HCT116 (cell line): ENCODE measurements at regions not wholly inside any gene's neighbourhood (a gene's known extent, or its start where the extent isn't known, plus 50 kb on each side); places are given as distances from the start of the nearest gene placed in this dataset.

Experiments
- ATAC-seq: fragments of 200-7000 bp; cut with Tn5 transposase; 2 replicates; pipeline ENCODE4 v1.9.1; 2020; ENCODE audit warnings: mild to moderate bottlenecking, moderate library complexity
- BruUV-seq: library from RNA; stranded (reverse); fragments of 400-500 nt; replicated peaks from 2 replicates; lab custom pipeline; 2021; lab: Mats Ljungman, UMichigan
- CTCF ChIA-PET: fragments of 300-600 bp; sonication (Branson Sonifier 250); formaldehyde crosslinking; loops from one replicate; lab custom pipeline; 2021; ENCODE audit warnings: antibody characterized with exemption; lab: Charles Lee
- POLR2A ChIA-PET: fragments of 300-600, 350-600 bp; sonication (Branson Sonifier 250); formaldehyde crosslinking; loops from one replicate; lab custom pipeline; 2021; ENCODE audit warnings: antibody characterized with exemption; lab: Charles Lee
- RAD21 ChIA-PET, 2 experiments: fragments of 300-600 bp; sonication (Branson Sonifier 250); formaldehyde crosslinking; loops; one replicate each; lab custom pipeline; 2023; ENCODE audit warnings: low total read pairs in 2 of 2; ENCODE audit not compliant: uncharacterized antibody in 2 of 2, unreplicated experiment in 2 of 2, low non-redundant PET in 1 of 2; lab: Charles Lee
- DNase-seq: peaks from one replicate; pipeline ENCODE4 v3.0.0-alpha.2; 2010; ENCODE audit warnings: low read depth, low spot score
- H2AFZ ChIP-seq: fragments of 200-600 bp; shearing (Covaris generic), sonication (generic); 2 replicates; pipeline ENCODE4 v1.6.1; 2017; ENCODE audit warnings: low read depth, mixed run types, mixed read lengths, antibody characterized with exemption, low read length; ENCODE audit not compliant: poor library complexity, severe bottlenecking
- H3K27ac ChIP-seq: 2 replicates; pipeline ENCODE4 v1.5.1; 2012; ENCODE audit warnings: low read depth, low read length
- H3K27me3 ChIP-seq: fragments of 200-600 bp; sonication (generic); 2 replicates; pipeline ENCODE4 v1.6.1; 2016; ENCODE audit warnings: mixed run types, low read length, mixed read lengths; ENCODE audit not compliant: insufficient read depth
- H3K36me3 ChIP-seq, 2 experiments: fragments of 200-500 bp in 1 of 2; fragments of 200-600 bp in 1 of 2; sonication (Bioruptor generic) in 1 of 2; sonication (generic) in 1 of 2; 2 replicates each; pipeline versions ENCODE4 v1.5.1 to v1.6.1; 2014 to 2016; ENCODE audit warnings: low read length in 2 of 2, inconsistent platforms in 1 of 2, mixed read lengths in 1 of 2, mixed run types in 1 of 2; ENCODE audit not compliant: insufficient read depth in 2 of 2, control insufficient read depth in 1 of 2
- H3K4me1 ChIP-seq, 2 experiments: fragments of 200-600 bp in 1 of 2; sonication (generic) in 1 of 2; 2 replicates each; pipeline versions ENCODE4 v1.5.1 to v1.6.1; 2012 to 2017; ENCODE audit warnings: low read length in 2 of 2, inconsistent platforms in 1 of 2, mild to moderate bottlenecking in 1 of 2, mixed read lengths in 1 of 2, mixed run types in 1 of 2, moderate library complexity in 1 of 2; ENCODE audit not compliant: insufficient read depth in 2 of 2, control insufficient read depth in 1 of 2
- H3K4me2 ChIP-seq: fragments of 200-600 bp; sonication (generic); 2 replicates; pipeline ENCODE4 v1.6.1; 2017; ENCODE audit warnings: mixed run types, low read length, mixed read lengths
- H3K4me3 ChIP-seq, 2 experiments: fragments of 200-600 bp in 1 of 2; sonication (generic) in 1 of 2; replicated peaks in 1 of 2; 2 replicates each; pipeline ENCODE4 v1.5.1; 2011 to 2016; ENCODE audit warnings: low read length in 2 of 2, control low read depth in 1 of 2, low read depth in 1 of 2, mild to moderate bottlenecking in 1 of 2, mixed read lengths in 1 of 2, mixed run types in 1 of 2
- H3K79me2 ChIP-seq: fragments of 200-600 bp; sonication (generic); 2 replicates; pipeline ENCODE4 v1.6.1; 2017; ENCODE audit warnings: mild to moderate bottlenecking, mixed run types, low read length, moderate library complexity, mixed read lengths; ENCODE audit not compliant: insufficient read depth
- H3K9ac ChIP-seq: fragments of 200-600 bp; sonication (generic); 2 replicates; pipeline ENCODE4 v1.6.1; 2016; ENCODE audit warnings: low read length, mixed read lengths
- H3K9me2 ChIP-seq: fragments of 200-600 bp; sonication (generic), shearing (Covaris generic); 2 replicates; pipeline ENCODE4 v1.6.1; 2017; ENCODE audit warnings: mixed run types, mild to moderate bottlenecking, moderate library complexity; ENCODE audit not compliant: insufficient read depth
- H3K9me3 ChIP-seq, 2 experiments: fragments of 200-500 bp in 1 of 2; fragments of 200-600 bp in 1 of 2; sonication (Bioruptor generic) in 1 of 2; sonication (generic) in 1 of 2; 2 replicates each; pipeline ENCODE4 v1.6.1; 2014 to 2017; ENCODE audit warnings: low read length in 2 of 2, mixed read lengths in 2 of 2, inconsistent platforms in 1 of 2, low read depth in 1 of 2, mild to moderate bottlenecking in 1 of 2, mixed run types in 1 of 2, moderate library complexity in 1 of 2; ENCODE audit not compliant: control insufficient read depth in 1 of 2, insufficient read depth in 1 of 2
- H4K20me1 ChIP-seq: fragments of 200-600 bp; sonication (generic), shearing (Covaris generic); 2 replicates; pipeline ENCODE4 v1.6.1; 2017; ENCODE audit warnings: mixed run types, mild to moderate bottlenecking, moderate library complexity; ENCODE audit not compliant: insufficient read depth
- CBX3 ChIP-seq: IDR thresholded peaks from 2 replicates; pipeline ENCODE4 v1.6.1; 2012; ENCODE audit warnings: low read depth
- CEBPB ChIP-seq: IDR thresholded peaks from 2 replicates; pipeline ENCODE4 v1.6.1; 2012; ENCODE audit warnings: low read depth
- FOSL1 ChIP-seq: IDR thresholded peaks from 2 replicates; pipeline ENCODE4 v1.6.1; 2012; ENCODE audit warnings: low read depth
- POLR2A ChIP-seq: IDR thresholded peaks from 2 replicates; pipeline ENCODE4 v1.7.0; 2011; ENCODE audit warnings: borderline replicate concordance; ENCODE audit not compliant: insufficient read depth, insufficient read length; ENCODE audit errors: extremely low read depth
- POLR2AphosphoS5 ChIP-seq: IDR thresholded peaks from 2 replicates; pipeline ENCODE4 v1.6.1; 2011; ENCODE audit warnings: mild to moderate bottlenecking, low read depth, low read length, moderate library complexity
- RAD21 ChIP-seq: IDR thresholded peaks from 2 replicates; pipeline ENCODE4 v1.6.1; 2012; ENCODE audit warnings: low read depth, mild to moderate bottlenecking
- SP1 ChIP-seq: IDR thresholded peaks from 2 replicates; pipeline ENCODE4 v1.6.1; 2012; ENCODE audit warnings: low read depth
- SRF ChIP-seq: IDR thresholded peaks from 2 replicates; pipeline ENCODE4 v1.6.1; 2012; ENCODE audit warnings: low read depth
- TCF7L2 ChIP-seq: IDR thresholded peaks from 2 replicates; pipeline ENCODE4 v1.7.0; 2011; ENCODE audit warnings: borderline replicate concordance, inconsistent platforms; ENCODE audit not compliant: insufficient read depth, insufficient read length; ENCODE audit errors: extremely low read depth
- ZFX ChIP-seq: fragments of 450-650 bp; IDR thresholded peaks from 2 replicates; pipeline ENCODE4 v1.6.1; 2017
- ZNF274 ChIP-seq: fragments of 200-500 bp; sonication (Bioruptor generic); IDR thresholded peaks from 2 replicates; pipeline ENCODE4 v1.6.1; 2014; ENCODE audit warnings: mild to moderate bottlenecking, low read depth, low read length, inconsistent platforms
- intact Hi-C: fragments of 100-400 bp; cut with micrococcal nuclease; formaldehyde crosslinking; loops from 2 replicates; pipeline ENCODE4 v1.10.0; 2022
- TF ChIP-seq, protein P1 (sequence below): IDR thresholded peaks from 2 replicates; pipeline ENCODE4 v1.6.1; 2011; ENCODE audit warnings: mild to moderate bottlenecking, low read length, moderate library complexity; ENCODE audit not compliant: insufficient replicate concordance; ENCODE audit errors: extremely low read depth
- TF ChIP-seq, protein P2 (sequence below), 3 experiments: fragments of 200-600 bp in 1 of 3; sonication (generic) in 1 of 3; IDR thresholded peaks in 2 of 3; conservative IDR thresholded peaks in 1 of 3; 2 replicates each; pipeline ENCODE4 v1.5.1; 2012 to 2017; ENCODE audit warnings: low read depth in 2 of 3, low read length in 2 of 3, antibody characterized with exemption in 1 of 3, borderline replicate concordance in 1 of 3, control low read depth in 1 of 3, mild to moderate bottlenecking in 1 of 3, mixed read lengths in 1 of 3, mixed run types in 1 of 3, moderate library complexity in 1 of 3; ENCODE audit not compliant: insufficient read depth in 1 of 3
- TF ChIP-seq, protein P3 (sequence below): IDR thresholded peaks from 2 replicates; pipeline ENCODE4 v1.6.1; 2012

DNA sequence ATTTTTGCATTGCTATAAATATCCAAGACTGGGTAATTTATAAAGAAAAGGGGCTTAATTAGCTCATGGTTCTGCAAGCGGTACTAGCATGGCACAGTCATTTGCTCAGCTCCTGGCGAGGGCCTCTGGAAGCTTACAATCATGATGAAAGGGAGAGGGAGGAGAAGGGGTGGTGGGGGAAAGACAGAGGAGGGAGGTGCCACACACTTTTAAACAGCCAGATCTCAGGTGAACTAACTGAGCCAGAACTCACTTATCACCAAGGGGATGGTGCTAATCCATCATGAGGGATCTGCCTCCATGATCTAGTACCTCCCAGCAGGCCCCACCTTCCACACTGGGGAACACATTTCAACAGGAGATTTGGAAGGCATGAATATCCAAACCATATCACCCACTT lies 476.3 kb downstream of the PCNX1 start (continued):
- no peak for TF ChIP-seq CBX3

DNA sequence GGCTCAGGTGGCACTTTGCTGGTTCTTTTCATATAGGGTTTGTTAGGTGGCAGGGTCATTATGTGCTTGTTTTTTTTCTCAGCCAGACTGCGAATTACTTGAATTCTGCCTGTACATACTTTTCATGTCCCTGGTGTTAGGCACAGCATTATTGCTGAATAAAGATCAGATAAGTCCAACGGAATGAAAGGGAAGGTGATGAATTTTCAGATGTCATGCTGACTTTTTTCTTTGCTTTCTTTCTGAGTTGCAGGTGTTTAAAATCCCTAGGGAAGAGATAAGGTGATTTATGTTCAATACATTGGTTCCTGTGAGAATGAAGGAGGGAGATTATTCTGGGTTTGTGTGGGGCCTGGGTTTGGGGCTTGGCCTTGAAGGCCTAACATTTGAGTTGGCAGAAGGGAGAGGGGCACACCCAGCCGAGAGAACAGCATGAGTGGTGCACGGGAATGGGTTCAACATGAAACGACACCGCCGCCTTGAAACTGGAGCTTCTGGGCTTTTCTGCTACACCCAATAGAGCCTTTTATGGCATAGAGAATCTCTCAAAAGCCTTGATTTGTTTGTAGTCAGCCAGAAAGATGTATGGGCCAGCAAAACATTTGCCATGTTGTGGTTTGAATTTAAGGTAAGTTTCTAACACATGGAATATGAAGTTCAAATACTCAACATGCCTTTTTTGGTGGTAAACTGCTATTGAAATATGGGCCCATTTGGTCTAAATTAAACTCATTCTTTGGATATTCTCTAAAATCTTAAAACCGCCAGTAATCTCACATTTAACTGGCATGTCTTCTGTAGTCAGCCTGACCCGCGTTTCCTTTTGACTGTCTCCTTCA lies 477.0 kb downstream of the PCNX1 start:
- BruUV-seq, result no TSS peak
- ATAC-seq (no peak), DNase-seq (no peak)
- Histone ChIP-seq H3K9me3 (no peaks in the 10 kb centered on the region), H3K4me2 (no peak overlapping the region), H3K9me2 (no peaks in the 10 kb centered on the region), H3K27me3 (no peaks in the 10 kb centered on the region), H3K4me1 (peaks cover 0 to 13% of the 10 kb centered on the region in 2 experiments; a peak in 3 of 4 replicates), H3K27ac (no peak overlapping the region), H3K9ac (no peak overlapping the region), H4K20me1 (0 out of 2 replicates have a peak, but pooled peaks cover 3% of the 10 kb centered on the region), H3K79me2 (peaks cover 25% of the 10 kb centered on the region), H2AFZ (no peak overlapping the region), H3K4me3 (no peak overlapping the region), H3K36me3 (no peaks in the 10 kb centered on the region)
- ChIA-PET RAD21 (no interaction called here), POLR2A (no interaction called here), CTCF (no interaction called here)
- intact Hi-C loops, result no loop called here
- TF ChIP-seq POLR2A (no peak), FOSL1 (no peak), ZNF274 (no peak), CEBPB (no peak), POLR2AphosphoS5 (no peak), RAD21 (no peak), SRF (no peak), ZFX (no peak)

DNA sequence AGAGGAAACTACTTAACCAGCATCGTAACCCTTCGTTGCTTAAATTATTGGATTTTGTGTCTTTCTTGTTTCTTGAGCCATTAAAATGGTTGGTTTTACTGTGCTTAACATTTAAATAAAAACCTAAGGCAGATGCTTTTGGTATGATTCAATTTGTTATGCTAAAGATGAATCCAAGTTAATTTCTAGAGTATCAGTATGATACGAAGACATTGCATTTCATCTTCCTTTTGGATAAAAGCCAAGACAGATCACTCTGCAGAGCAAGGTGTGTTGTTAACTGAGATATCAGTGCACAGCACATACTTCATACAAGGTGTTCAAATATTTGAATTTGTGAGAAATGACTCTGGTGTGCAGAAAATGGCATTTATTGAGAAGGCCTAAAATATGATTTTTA lies 480.5 kb downstream of the PCNX1 start:
- Histone ChIP-seq H3K4me3 (no peak overlapping the region), H3K79me2 (peaks cover 11% of the 10 kb centered on the region), H3K27ac (no peak overlapping the region), H3K4me2 (no peak overlapping the region), H3K4me1 (peaks cover 0 to 9% of the 10 kb centered on the region in 2 experiments; a peak in 3 of 4 replicates), H2AFZ (no peak overlapping the region), H3K9me3 (no peaks in the 10 kb centered on the region), H3K9ac (no peak overlapping the region), H4K20me1 (no peaks in the 10 kb centered on the region), H3K36me3 (no peaks in the 10 kb centered on the region), H3K9me2 (no peaks in the 10 kb centered on the region), H3K27me3 (no peaks in the 10 kb centered on the region)
- ChIA-PET POLR2A (interaction anchor here (0.7 kb wide), 1 partner anchor 202 kb away, joined by 3 read pairs; no protein-coding TSS in a partner anchor), CTCF (no interaction called here), RAD21 (no interaction called here)
- DNase-seq (no peak), ATAC-seq (no peak)
- intact Hi-C loops, result no loop called here
- no TSS peak for BruUV-seq
- TF ChIP-seq TCF7L2 (no peak), ZNF274 (no peak), SP1 (no peak), POLR2A (no peak)
- TF ChIP-seq, protein P1, sequence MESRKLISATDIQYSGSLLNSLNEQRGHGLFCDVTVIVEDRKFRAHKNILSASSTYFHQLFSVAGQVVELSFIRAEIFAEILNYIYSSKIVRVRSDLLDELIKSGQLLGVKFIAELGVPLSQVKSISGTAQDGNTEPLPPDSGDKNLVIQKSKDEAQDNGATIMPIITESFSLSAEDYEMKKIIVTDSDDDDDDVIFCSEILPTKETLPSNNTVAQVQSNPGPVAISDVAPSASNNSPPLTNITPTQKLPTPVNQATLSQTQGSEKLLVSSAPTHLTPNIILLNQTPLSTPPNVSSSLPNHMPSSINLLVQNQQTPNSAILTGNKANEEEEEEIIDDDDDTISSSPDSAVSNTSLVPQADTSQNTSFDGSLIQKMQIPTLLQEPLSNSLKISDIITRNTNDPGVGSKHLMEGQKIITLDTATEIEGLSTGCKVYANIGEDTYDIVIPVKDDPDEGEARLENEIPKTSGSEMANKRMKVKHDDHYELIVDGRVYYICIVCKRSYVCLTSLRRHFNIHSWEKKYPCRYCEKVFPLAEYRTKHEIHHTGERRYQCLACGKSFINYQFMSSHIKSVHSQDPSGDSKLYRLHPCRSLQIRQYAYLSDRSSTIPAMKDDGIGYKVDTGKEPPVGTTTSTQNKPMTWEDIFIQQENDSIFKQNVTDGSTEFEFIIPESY, result no peak
- TF ChIP-seq, protein P2, sequence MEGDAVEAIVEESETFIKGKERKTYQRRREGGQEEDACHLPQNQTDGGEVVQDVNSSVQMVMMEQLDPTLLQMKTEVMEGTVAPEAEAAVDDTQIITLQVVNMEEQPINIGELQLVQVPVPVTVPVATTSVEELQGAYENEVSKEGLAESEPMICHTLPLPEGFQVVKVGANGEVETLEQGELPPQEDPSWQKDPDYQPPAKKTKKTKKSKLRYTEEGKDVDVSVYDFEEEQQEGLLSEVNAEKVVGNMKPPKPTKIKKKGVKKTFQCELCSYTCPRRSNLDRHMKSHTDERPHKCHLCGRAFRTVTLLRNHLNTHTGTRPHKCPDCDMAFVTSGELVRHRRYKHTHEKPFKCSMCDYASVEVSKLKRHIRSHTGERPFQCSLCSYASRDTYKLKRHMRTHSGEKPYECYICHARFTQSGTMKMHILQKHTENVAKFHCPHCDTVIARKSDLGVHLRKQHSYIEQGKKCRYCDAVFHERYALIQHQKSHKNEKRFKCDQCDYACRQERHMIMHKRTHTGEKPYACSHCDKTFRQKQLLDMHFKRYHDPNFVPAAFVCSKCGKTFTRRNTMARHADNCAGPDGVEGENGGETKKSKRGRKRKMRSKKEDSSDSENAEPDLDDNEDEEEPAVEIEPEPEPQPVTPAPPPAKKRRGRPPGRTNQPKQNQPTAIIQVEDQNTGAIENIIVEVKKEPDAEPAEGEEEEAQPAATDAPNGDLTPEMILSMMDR (IDR thresholded peaks at IDR 0.05 in 2 of 3, conservative IDR thresholded peaks at IDR 0.05 in 1 of 3; ENCODE audit: borderline replicate concordance in 1 of 3, insufficient read depth in 1 of 3, low read depth in 2 of 3, low read length in 2 of 3), result no peak
- TF ChIP-seq, protein P3, sequence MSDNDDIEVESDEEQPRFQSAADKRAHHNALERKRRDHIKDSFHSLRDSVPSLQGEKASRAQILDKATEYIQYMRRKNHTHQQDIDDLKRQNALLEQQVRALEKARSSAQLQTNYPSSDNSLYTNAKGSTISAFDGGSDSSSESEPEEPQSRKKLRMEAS, result no peak
